ENCODE measurements at regions not wholly inside any gene's neighbourhood (a gene's known extent, or its start where the extent isn't known, plus 50 kb on each side); places are given as distances from the start of the nearest gene placed in this dataset.

DNA sequence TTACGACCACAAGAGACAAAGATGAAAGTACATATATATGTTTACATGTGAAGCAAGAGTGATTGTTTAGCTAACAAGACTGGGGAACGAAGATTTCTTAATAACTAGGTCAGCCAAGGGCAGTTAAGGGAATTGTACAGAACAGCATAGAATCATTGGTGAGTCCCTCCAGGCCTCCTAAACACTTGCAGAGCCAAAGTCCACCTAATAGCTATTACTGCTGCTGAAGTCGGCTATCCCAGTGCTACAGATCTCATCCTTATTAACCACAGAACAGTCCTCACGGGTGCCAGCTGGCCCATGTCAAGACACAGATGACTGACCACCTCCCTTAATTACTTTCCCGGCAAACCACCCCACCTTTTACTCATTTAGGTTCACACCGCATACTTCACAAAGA, 68.5 kb upstream of the OPCML start:
- TF ChIP-seq, protein P1, sequence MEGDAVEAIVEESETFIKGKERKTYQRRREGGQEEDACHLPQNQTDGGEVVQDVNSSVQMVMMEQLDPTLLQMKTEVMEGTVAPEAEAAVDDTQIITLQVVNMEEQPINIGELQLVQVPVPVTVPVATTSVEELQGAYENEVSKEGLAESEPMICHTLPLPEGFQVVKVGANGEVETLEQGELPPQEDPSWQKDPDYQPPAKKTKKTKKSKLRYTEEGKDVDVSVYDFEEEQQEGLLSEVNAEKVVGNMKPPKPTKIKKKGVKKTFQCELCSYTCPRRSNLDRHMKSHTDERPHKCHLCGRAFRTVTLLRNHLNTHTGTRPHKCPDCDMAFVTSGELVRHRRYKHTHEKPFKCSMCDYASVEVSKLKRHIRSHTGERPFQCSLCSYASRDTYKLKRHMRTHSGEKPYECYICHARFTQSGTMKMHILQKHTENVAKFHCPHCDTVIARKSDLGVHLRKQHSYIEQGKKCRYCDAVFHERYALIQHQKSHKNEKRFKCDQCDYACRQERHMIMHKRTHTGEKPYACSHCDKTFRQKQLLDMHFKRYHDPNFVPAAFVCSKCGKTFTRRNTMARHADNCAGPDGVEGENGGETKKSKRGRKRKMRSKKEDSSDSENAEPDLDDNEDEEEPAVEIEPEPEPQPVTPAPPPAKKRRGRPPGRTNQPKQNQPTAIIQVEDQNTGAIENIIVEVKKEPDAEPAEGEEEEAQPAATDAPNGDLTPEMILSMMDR (IDR thresholded peaks at IDR 0.05) = no peak
- TF ChIP-seq POLR2A (IDR thresholded peaks at IDR 0.05) = no peak
- no peak for TF ChIP-seq POLR2AphosphoS5 (IDR thresholded peaks at IDR 0.05)
- TF ChIP-seq EP300 (IDR thresholded peaks at IDR 0.05) = no peak

All from suprapubic skin (tissue), 4 donors.